ENCODE measurements at regions not wholly inside any gene's neighbourhood (a gene's known extent, or its start where the extent isn't known, plus 50 kb on each side); places are given as distances from the start of the nearest gene placed in this dataset.

GRCh38 chr6:165864925-165865324 is 201.9 kb upstream of the PDE10A start:
- Histone ChIP-seq H3K9me3 (ENCODE audit: control insufficient read depth, low read depth, low read length) (peaks cover 4% of the 10 kb centered on the region), H3K4me3 (ENCODE audit: low read length) (no peak overlapping the region), H3K27me3 (ENCODE audit: control insufficient read depth, insufficient read depth, low read length) (peaks cover 3% of the 10 kb centered on the region), H3K36me3 (ENCODE audit: control insufficient read depth, insufficient read depth, low read length) (no peaks in the 10 kb centered on the region), H3K4me1 (ENCODE audit: control insufficient read depth, insufficient read depth, low read length) (no peaks in the 10 kb centered on the region), H3K27ac (ENCODE audit: low read length) (no peak overlapping the region)
- WGBS (ENCODE audit: insufficient coverage, low lambda C conversion rate) = no CpG with 5 or more reads among the region's 1 CpG
- DNase-seq = no peak

GRCh38 chr6:165864218-165864617 is 201.2 kb upstream of the PDE10A start:
- Histone ChIP-seq H3K27ac (ENCODE audit: low read length) (no peak overlapping the region), H3K9me3 (ENCODE audit: control insufficient read depth, low read depth, low read length) (no peaks in the 10 kb centered on the region), H3K36me3 (ENCODE audit: control insufficient read depth, insufficient read depth, low read length) (no peaks in the 10 kb centered on the region), H3K4me1 (ENCODE audit: control insufficient read depth, insufficient read depth, low read length) (no peaks in the 10 kb centered on the region), H3K27me3 (ENCODE audit: control insufficient read depth, insufficient read depth, low read length) (peaks cover 3% of the 10 kb centered on the region), H3K4me3 (ENCODE audit: low read length) (no peak overlapping the region)
- DNase-seq = no peak

GRCh38 chr6:165863801-165864200 is 200.8 kb upstream of the PDE10A start:
- no peak overlapping the region for H3K27ac ChIP-seq (ENCODE audit: low read length)

GRCh38 chr6:165862813-165863212 is 199.8 kb upstream of the PDE10A start:
- H3K36me3 ChIP-seq (ENCODE audit: control insufficient read depth, insufficient read depth, low read length) = no peaks in the 10 kb centered on the region
- H3K9me3 ChIP-seq (ENCODE audit: control insufficient read depth, low read depth, low read length) = no peaks in the 10 kb centered on the region
- peaks cover 3% of the 10 kb centered on the region for H3K27me3 ChIP-seq (ENCODE audit: control insufficient read depth, insufficient read depth, low read length)
- no peak for DNase-seq
- WGBS (ENCODE audit: insufficient coverage, low lambda C conversion rate) = 100% methylated on average over 2 of the region's 4 CpGs
- no peak overlapping the region for H3K4me3 ChIP-seq (ENCODE audit: low read length)
- H3K4me1 ChIP-seq (ENCODE audit: control insufficient read depth, insufficient read depth, low read length) = no peaks in the 10 kb centered on the region
- H3K27ac ChIP-seq (ENCODE audit: low read length) = no peak overlapping the region

More at GRCh38 chr6:165863801-165864200, 200.8 kb upstream of the PDE10A start:
- no peak overlapping the region for H3K4me3 ChIP-seq (ENCODE audit: low read length)
- no peaks in the 10 kb centered on the region for H3K4me1 ChIP-seq (ENCODE audit: control insufficient read depth, insufficient read depth, low read length)
- no peak for DNase-seq
- WGBS (ENCODE audit: insufficient coverage, low lambda C conversion rate) = no CpG with 5 or more reads among the region's 3 CpGs
- no peaks in the 10 kb centered on the region for H3K36me3 ChIP-seq (ENCODE audit: control insufficient read depth, insufficient read depth, low read length)
- H3K27me3 ChIP-seq (ENCODE audit: control insufficient read depth, insufficient read depth, low read length) = peaks cover 3% of the 10 kb centered on the region
- H3K9me3 ChIP-seq (ENCODE audit: control insufficient read depth, low read depth, low read length) = no peaks in the 10 kb centered on the region

DNA sequence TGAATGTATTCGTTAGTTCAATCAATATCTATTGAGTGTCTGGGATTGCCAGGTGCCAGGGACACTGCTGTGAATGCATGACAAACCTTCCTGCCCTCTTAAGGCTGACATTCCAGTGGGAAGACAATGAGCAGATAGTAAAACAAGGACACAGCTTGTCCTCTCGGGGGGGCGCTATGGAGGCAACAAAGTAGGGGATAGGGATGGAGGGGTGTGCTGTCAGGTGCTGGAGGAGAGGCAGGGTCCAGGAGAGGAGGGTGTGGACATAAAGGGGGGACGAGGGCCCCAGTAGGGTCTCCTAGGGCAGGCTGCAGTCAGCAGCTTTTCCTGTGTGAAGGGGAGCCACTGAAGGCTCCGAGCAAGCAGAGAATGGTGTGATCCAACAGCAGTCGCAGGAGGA is 198.2 kb upstream of the PDE10A start:
- Histone ChIP-seq H3K9me3 (ENCODE audit: control insufficient read depth, low read depth, low read length) (no peaks in the 10 kb centered on the region), H3K36me3 (ENCODE audit: control insufficient read depth, insufficient read depth, low read length) (no peaks in the 10 kb centered on the region), H3K27me3 (ENCODE audit: control insufficient read depth, insufficient read depth, low read length) (peaks cover 4% of the 10 kb centered on the region), H3K4me1 (ENCODE audit: control insufficient read depth, insufficient read depth, low read length) (no peaks in the 10 kb centered on the region), H3K4me3 (ENCODE audit: low read length) (no peak overlapping the region), H3K27ac (ENCODE audit: low read length) (no peak overlapping the region)
- no peak for DNase-seq
- WGBS (ENCODE audit: insufficient coverage, low lambda C conversion rate) = no CpG with 5 or more reads among the region's 6 CpGs

DNA sequence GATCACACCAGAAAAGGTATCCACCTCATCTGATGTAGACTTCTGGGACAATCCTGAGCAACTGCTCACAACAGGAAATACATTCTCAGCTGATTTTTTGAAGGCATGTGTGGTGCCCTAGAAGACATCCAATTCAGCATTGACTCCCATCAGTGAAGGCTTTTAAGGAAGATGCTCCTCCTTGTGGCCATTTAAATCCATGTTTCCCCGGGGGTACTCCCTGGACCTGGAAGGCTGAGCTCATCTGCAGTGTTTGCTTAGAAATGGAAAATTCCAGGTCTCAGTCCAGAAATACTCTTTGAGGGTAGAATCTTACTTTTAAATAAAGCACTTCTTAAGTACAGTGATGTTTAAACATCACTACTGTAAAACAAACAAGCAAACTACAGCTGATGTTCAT is 195.5 kb upstream of the PDE10A start:
- Histone ChIP-seq H3K27me3 (ENCODE audit: control insufficient read depth, insufficient read depth, low read length) (peaks cover 31% of the 10 kb centered on the region), H3K4me1 (ENCODE audit: control insufficient read depth, insufficient read depth, low read length) (no peaks in the 10 kb centered on the region), H3K9me3 (ENCODE audit: control insufficient read depth, low read depth, low read length) (peaks cover 3% of the 10 kb centered on the region), H3K4me3 (ENCODE audit: low read length) (no peak overlapping the region), H3K27ac (ENCODE audit: low read length) (no peak overlapping the region), H3K36me3 (ENCODE audit: control insufficient read depth, insufficient read depth, low read length) (no peaks in the 10 kb centered on the region)
- no peak for DNase-seq
- no CpG with 5 or more reads among the region's 1 CpG for WGBS (ENCODE audit: insufficient coverage, low lambda C conversion rate)

DNA sequence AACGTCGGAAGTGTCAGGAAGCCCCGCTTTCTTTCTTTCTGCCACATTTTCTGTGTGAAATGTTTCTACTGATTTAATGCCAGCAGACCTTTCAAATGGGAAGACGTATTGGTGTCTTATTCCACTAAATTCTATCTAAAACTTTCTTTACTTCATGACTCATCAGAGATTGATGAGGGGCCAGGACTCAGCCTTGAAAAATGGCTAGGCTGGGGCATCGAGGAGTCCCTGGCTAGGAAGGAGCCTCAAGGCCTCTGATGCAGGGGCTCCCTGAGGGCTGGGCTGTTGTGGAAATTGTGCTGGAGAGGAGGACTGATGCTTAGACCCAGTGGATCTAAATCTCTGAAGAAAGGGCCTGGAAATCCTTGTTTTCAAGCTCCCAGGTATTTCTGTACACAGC is 192.8 kb upstream of the PDE10A start:
- Histone ChIP-seq H3K9me3 (ENCODE audit: control insufficient read depth, low read depth, low read length) (peaks cover 3% of the 10 kb centered on the region), H3K4me3 (ENCODE audit: low read length) (no peak overlapping the region), H3K36me3 (ENCODE audit: control insufficient read depth, insufficient read depth, low read length) (no peaks in the 10 kb centered on the region), H3K4me1 (ENCODE audit: control insufficient read depth, insufficient read depth, low read length) (no peaks in the 10 kb centered on the region), H3K27ac (ENCODE audit: low read length) (no peak overlapping the region), H3K27me3 (ENCODE audit: control insufficient read depth, insufficient read depth, low read length) (peaks cover 46% of the 10 kb centered on the region)
- DNase-seq = no peak
- WGBS (ENCODE audit: insufficient coverage, low lambda C conversion rate) = 90% methylated on average over 2 of the region's 5 CpGs

GRCh38 chr6:165854863-165855593 is 192.0 kb upstream of the PDE10A start:
- Histone ChIP-seq H3K4me3 (ENCODE audit: low read length) (no peak overlapping the region), H3K36me3 (ENCODE audit: control insufficient read depth, insufficient read depth, low read length) (no peaks in the 10 kb centered on the region), H3K9me3 (ENCODE audit: control insufficient read depth, low read depth, low read length) (peaks cover 3% of the 10 kb centered on the region), H3K4me1 (ENCODE audit: control insufficient read depth, insufficient read depth, low read length) (no peaks in the 10 kb centered on the region), H3K27ac (ENCODE audit: low read length) (no peak overlapping the region), H3K27me3 (ENCODE audit: control insufficient read depth, insufficient read depth, low read length) (peaks cover 48% of the 10 kb centered on the region)
- 58% methylated on average over 5 of the region's 31 CpGs for WGBS (ENCODE audit: insufficient coverage, low lambda C conversion rate)
- DNase-seq = no peak

DNA sequence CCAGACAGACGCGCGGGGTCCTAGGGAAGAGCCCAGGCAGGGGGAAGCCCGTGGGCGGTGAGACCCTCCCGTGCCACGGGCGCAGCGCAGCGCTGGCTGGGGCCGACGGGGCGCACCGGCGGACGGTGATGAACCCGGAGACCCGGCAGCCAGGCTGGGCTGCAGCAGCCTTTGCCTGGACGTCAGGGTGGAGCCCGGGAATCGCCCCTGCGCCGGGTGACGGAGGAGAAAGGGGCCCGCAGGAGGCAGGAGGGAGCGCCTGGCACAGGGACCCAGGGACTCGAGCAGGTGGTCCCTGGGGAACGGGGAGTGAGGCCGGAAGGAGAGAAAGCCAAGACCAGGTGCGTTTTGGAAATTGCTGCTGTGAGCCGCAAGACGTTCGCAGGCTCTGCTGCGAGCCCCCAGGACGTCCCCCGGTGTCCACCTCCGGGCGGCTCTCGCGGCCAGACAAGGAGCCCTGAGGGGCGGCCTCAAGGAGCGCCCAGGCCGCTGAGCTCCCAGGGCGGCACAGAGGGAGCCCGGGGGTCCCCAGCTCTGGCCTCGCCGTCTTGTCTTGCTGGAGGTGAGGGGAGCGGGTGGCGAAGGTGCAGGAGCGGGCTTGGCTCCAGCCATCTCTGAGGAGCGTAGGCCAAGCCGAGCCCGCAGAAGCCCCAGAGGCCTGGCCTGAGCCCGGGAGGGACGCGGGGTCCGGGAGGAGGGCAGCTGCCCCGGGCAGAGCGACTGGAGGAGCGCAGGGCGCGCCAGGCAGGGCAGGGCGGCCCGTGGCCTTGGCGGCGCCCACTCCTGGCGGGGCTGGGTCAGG is 191.2 kb upstream of the PDE10A start:
- Histone ChIP-seq H3K4me1 (ENCODE audit: control insufficient read depth, insufficient read depth, low read length) (no peaks in the 10 kb centered on the region), H3K27ac (ENCODE audit: low read length) (no peak overlapping the region), H3K36me3 (ENCODE audit: control insufficient read depth, insufficient read depth, low read length) (no peaks in the 10 kb centered on the region), H3K4me3 (ENCODE audit: low read length) (no peak overlapping the region), H3K27me3 (ENCODE audit: control insufficient read depth, insufficient read depth, low read length) (peaks cover 53% of the 10 kb centered on the region), H3K9me3 (ENCODE audit: control insufficient read depth, low read depth, low read length) (peaks cover 3% of the 10 kb centered on the region)
- no peak for DNase-seq
- WGBS (ENCODE audit: insufficient coverage, low lambda C conversion rate) = no CpG with 5 or more reads among the region's 67 CpGs

- Histone ChIP-seq H3K4me3 (ENCODE audit: low read length) (no peak overlapping the region), H3K36me3 (ENCODE audit: control insufficient read depth, insufficient read depth, low read length) (no peaks in the 10 kb centered on the region), H3K9me3 (ENCODE audit: control insufficient read depth, low read depth, low read length) (peaks cover 3% of the 10 kb centered on the region), H3K4me1 (ENCODE audit: control insufficient read depth, insufficient read depth, low read length) (no peaks in the 10 kb centered on the region), H3K27me3 (ENCODE audit: control insufficient read depth, insufficient read depth, low read length) (peaks cover 60% of the 10 kb centered on the region), H3K27ac (ENCODE audit: low read length) (no peak overlapping the region)
- no peak for DNase-seq
- WGBS (ENCODE audit: insufficient coverage, low lambda C conversion rate) = no CpG with 5 or more reads among the region's 10 CpGs
Measured at GRCh38 chr6:165852676-165853075, 189.6 kb upstream of the PDE10A start.
